Neural crest cell (in vitro differentiated cells): ENCODE measurements at regions not wholly inside any gene's neighbourhood (a gene's known extent, or its start where the extent isn't known, plus 50 kb on each side); places are given as distances from the start of the nearest gene placed in this dataset.

Experiments used
- DNase-seq: peaks from one replicate; pipeline ENCODE4 v3.0.0; 2021; ENCODE audit warnings: low read depth, mixed read lengths, low spot score
- H3K27ac Mint-ChIP-seq: one replicate; pipeline ENCODE4 v1.8.0; 2021; ENCODE audit warnings: mild to moderate bottlenecking, mixed read lengths; ENCODE audit not compliant: unreplicated experiment
- H3K27me3 Mint-ChIP-seq: 2 replicates; pipeline ENCODE4 v1.8.0; 2021; ENCODE audit warnings: low read depth, mild to moderate bottlenecking, mixed read lengths
- H3K36me3 Mint-ChIP-seq: 2 replicates; pipeline ENCODE4 v1.8.0; 2021; ENCODE audit warnings: low read depth, mild to moderate bottlenecking, mixed read lengths
- H3K4me1 Mint-ChIP-seq: 2 replicates; pipeline ENCODE4 v1.8.0; 2021; ENCODE audit warnings: mixed read lengths
- H3K4me3 Mint-ChIP-seq: one replicate; pipeline ENCODE4 v1.8.0; 2021; ENCODE audit warnings: mild to moderate bottlenecking, mixed read lengths
- H3K9me3 Mint-ChIP-seq: 2 replicates; pipeline ENCODE4 v1.8.0; 2021; ENCODE audit warnings: mixed read lengths
- TF ChIP-seq, protein P1 (sequence below): fragments of 200-600 bp; sonication (generic); conservative IDR thresholded peaks from 2 replicates; pipeline ENCODE4 v1.5.0; 2021; ENCODE audit warnings: antibody characterized with exemption, mild to moderate bottlenecking

DNA sequence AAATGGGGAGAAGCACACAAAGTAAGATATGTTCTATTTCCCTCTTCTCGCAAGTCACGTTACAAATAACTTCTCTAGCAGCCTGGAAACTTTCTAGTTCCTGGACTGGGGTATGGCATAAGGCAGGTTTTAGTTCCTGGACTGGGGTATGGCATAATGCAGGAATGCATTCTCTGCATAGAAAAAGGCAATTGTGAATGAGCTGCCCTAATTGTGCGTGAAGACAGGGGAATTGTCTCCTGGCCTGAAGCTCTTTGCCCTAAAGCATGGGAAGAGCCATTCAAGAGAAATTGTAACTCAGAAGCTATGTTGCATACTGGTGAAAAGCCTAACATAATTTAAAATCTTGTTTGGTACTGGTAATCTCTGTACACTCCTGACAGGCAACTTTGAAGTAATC is 54.3 kb upstream of the CBLB start:
- no peak for DNase-seq
- Mint-ChIP-seq H3K36me3 (peaks cover 12% of the 10 kb centered on the region), H3K27me3 (no peaks in the 10 kb centered on the region), H3K27ac (no peak overlapping the region), H3K4me1 (no peaks in the 10 kb centered on the region), H3K4me3 (no peak overlapping the region), H3K9me3 (peaks cover 17% of the 10 kb centered on the region)
- TF ChIP-seq, protein P1, sequence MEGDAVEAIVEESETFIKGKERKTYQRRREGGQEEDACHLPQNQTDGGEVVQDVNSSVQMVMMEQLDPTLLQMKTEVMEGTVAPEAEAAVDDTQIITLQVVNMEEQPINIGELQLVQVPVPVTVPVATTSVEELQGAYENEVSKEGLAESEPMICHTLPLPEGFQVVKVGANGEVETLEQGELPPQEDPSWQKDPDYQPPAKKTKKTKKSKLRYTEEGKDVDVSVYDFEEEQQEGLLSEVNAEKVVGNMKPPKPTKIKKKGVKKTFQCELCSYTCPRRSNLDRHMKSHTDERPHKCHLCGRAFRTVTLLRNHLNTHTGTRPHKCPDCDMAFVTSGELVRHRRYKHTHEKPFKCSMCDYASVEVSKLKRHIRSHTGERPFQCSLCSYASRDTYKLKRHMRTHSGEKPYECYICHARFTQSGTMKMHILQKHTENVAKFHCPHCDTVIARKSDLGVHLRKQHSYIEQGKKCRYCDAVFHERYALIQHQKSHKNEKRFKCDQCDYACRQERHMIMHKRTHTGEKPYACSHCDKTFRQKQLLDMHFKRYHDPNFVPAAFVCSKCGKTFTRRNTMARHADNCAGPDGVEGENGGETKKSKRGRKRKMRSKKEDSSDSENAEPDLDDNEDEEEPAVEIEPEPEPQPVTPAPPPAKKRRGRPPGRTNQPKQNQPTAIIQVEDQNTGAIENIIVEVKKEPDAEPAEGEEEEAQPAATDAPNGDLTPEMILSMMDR, result no peak

DNA sequence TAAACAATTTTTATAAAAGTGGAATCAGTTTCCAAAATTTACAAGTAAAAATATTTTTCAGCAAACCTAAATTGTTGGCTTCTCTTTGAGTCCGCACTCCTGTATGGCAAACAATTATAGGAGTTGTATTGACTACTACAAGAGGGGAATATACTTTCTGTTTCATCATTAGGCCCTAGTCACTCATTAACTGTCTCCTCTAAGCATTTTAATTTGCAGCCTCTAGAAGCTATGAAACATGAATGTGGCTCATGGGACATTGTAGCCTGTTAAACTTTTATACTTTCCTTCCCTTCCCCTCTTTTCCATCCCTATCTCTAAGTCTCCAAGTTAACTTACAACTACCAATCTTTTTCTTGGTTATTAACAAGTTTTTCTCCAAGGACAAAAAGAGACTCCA is 58.9 kb upstream of the CBLB start:
- no peak overlapping the region for H3K4me3 Mint-ChIP-seq
- TF ChIP-seq, protein P1, result no peak
- no peaks in the 10 kb centered on the region for H3K36me3 Mint-ChIP-seq
- no peak overlapping the region for H3K27ac Mint-ChIP-seq
- H3K4me1 Mint-ChIP-seq, result no peaks in the 10 kb centered on the region
- no peak for DNase-seq
- H3K27me3 Mint-ChIP-seq, result no peaks in the 10 kb centered on the region
- peaks cover 2% of the 10 kb centered on the region for H3K9me3 Mint-ChIP-seq

DNA sequence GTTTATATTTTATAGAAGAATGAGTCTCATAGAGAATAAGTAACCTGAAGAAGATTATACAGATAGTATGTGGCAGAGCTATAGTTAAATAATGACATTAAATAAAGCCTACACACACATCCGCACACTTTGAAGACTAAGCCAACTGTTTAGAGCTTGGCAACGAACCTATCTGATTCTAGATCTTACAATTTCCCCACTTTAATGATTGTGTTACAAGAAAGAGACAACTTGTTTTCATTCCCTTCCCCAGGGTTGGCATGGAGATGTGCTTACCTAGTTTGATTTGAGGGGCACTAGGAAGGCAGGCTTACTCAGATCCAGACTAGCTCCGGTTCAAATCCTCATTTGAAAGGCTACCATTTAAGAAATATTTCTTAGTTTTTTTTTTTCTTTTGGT is 61.9 kb upstream of the CBLB start:
- H3K27ac Mint-ChIP-seq, result no peak overlapping the region

DNA sequence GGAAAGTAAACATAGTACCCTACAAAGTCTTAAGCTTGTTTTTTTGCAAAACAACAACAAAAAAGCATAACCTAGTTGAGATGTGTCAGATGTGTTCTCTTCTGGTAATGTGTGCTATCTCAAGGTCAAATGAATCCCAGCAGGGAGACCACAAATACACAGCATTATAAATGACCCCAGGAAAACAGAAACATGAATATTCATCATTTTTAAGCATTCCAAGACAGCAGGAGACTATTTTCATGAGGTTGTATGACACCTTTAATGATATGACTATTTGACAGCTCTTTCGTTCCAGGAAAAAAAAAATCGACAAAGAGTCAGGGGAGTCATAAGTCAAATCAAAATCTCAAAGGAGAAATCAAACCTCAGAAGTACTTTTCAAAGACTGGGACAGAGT is 62.7 kb upstream of the CBLB start:
- no peak for DNase-seq
- H3K9me3 Mint-ChIP-seq, result peaks cover 2% of the 10 kb centered on the region
- H3K27me3 Mint-ChIP-seq, result no peaks in the 10 kb centered on the region
- no peaks in the 10 kb centered on the region for H3K4me1 Mint-ChIP-seq
- TF ChIP-seq, protein P1, result no peak
- H3K4me3 Mint-ChIP-seq, result no peak overlapping the region
- H3K36me3 Mint-ChIP-seq, result no peaks in the 10 kb centered on the region
- H3K27ac Mint-ChIP-seq, result no peak overlapping the region

More for the DNA sequence above, 61.9 kb upstream of the CBLB start:
- Mint-ChIP-seq H3K4me1 (no peaks in the 10 kb centered on the region), H3K9me3 (peaks cover 2% of the 10 kb centered on the region), H3K36me3 (no peaks in the 10 kb centered on the region), H3K27me3 (no peaks in the 10 kb centered on the region), H3K4me3 (no peak overlapping the region)
- TF ChIP-seq, protein P1, result no peak
- DNase-seq, result no peak

DNA sequence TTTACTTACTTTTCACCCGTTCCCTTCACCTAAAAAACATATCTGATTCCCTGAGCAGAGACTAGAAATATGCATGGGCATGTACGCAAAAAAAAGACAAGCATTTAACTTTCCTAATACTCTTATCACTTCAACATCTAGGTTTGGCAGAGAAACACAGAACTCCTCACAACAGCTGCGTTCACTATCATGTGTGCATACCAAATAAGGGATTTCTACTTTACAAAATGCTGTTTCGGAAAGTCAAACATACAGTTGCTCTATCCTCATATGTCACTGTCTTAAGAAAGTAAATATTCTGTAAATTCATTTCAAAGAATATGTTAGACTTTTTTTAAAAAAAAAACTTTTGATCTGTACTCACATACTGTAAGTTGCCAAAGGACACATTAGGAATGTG is 65.1 kb upstream of the CBLB start:
- Mint-ChIP-seq H3K4me1 (no peaks in the 10 kb centered on the region), H3K9me3 (peaks cover 2% of the 10 kb centered on the region), H3K36me3 (no peaks in the 10 kb centered on the region), H3K27me3 (no peaks in the 10 kb centered on the region), H3K4me3 (no peak overlapping the region), H3K27ac (no peak overlapping the region)
- DNase-seq, result no peak
- TF ChIP-seq, protein P1, result no peak

DNA sequence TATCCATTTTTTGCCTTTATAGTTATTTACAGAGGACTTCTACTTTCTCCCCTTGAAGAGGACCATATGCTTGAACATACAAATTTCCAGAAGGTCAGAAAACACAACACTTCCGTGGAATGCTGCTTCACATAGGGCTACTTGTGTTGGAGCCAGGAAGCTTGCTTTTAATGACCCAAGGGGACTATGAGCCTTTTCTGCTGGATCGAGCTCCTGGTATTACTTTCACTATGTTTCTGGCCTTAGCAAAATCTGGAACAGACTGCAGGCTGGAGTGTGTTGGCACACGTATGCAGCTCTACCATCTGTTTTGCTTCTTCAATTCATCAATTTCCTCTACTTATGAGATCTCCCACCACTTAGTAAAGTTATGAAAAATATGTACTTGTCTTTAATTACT is 69.3 kb upstream of the CBLB start:
- Mint-ChIP-seq H3K9me3 (peaks cover 6% of the 10 kb centered on the region), H3K36me3 (no peaks in the 10 kb centered on the region), H3K27me3 (no peaks in the 10 kb centered on the region), H3K4me1 (no peaks in the 10 kb centered on the region), H3K27ac (no peak overlapping the region), H3K4me3 (no peak overlapping the region)
- TF ChIP-seq, protein P1, result no peak
- no peak for DNase-seq
